GM23338 (cell line): ENCODE measurements at regions not wholly inside any gene's neighbourhood (a gene's known extent, or its start where the extent isn't known, plus 50 kb on each side); places are given as distances from the start of the nearest gene placed in this dataset.

Experiments
- ATAC-seq: fragments of 200-7000 bp; cut with Tn5 transposase; 3 replicates; pipeline ENCODE4 v1.9.1; 2020
- DNase-seq: peaks from one replicate; pipeline ENCODE4 v3.0.0-alpha.2; 2015; ENCODE audit warnings: low spot score
- H2AFZ ChIP-seq: fragments of 200-600 bp; sonication (generic); 2 replicates; pipeline ENCODE4 v1.8.0; 2016; ENCODE audit warnings: antibody characterized with exemption, mild to moderate bottlenecking, moderate library complexity
- H3F3A ChIP-seq: fragments of 200-600 bp; sonication (generic); replicated peaks from 2 replicates; pipeline ENCODE4 v1.8.0; 2017; ENCODE audit warnings: antibody characterized with exemption, mixed run types, low read depth
- H3K27ac ChIP-seq: fragments of 200-600 bp; sonication (generic); 2 replicates; pipeline ENCODE4 v1.6.1; 2016; ENCODE audit warnings: low read depth
- H3K27me3 ChIP-seq: fragments of 200-600 bp; sonication (generic); 2 replicates; pipeline ENCODE4 v1.8.0; 2016; ENCODE audit warnings: mild to moderate bottlenecking, mixed run types, moderate library complexity; ENCODE audit not compliant: insufficient read depth
- H3K36me3 ChIP-seq: fragments of 200-600 bp; sonication (generic); 2 replicates; pipeline ENCODE4 v1.8.0; 2016; ENCODE audit warnings: mild to moderate bottlenecking; ENCODE audit not compliant: insufficient read depth
- H3K4me1 ChIP-seq: fragments of 200-600 bp; sonication (generic); 2 replicates; pipeline ENCODE4 v1.8.0; 2016; ENCODE audit warnings: mild to moderate bottlenecking, moderate library complexity; ENCODE audit not compliant: insufficient read depth
- H3K4me2 ChIP-seq: fragments of 200-600 bp; sonication (generic); 2 replicates; pipeline ENCODE4 v1.7.1; 2017; ENCODE audit warnings: mixed run types
- H3K4me3 ChIP-seq: fragments of 200-600 bp; sonication (generic); 2 replicates; pipeline ENCODE4 v1.6.1; 2016; ENCODE audit warnings: mixed run types
- H3K79me2 ChIP-seq: fragments of 200-600 bp; sonication (generic); replicated peaks from 2 replicates; pipeline ENCODE4 v1.8.0; 2017; ENCODE audit warnings: mild to moderate bottlenecking; ENCODE audit not compliant: insufficient read depth
- H3K9me2 ChIP-seq: fragments of 200-600 bp; sonication (generic); 2 replicates; pipeline ENCODE4 v1.8.0; 2017; ENCODE audit not compliant: insufficient read depth
- H4K20me1 ChIP-seq: fragments of 200-600 bp; sonication (generic); replicated peaks from 2 replicates; pipeline ENCODE4 v1.8.0; 2017; ENCODE audit warnings: mild to moderate bottlenecking; ENCODE audit not compliant: insufficient read depth
- H3K27ac Mint-ChIP-seq: 2 replicates; pipeline ENCODE4 v1.8.0; 2020; ENCODE audit warnings: inconsistent platforms, mild to moderate bottlenecking, moderate library complexity, mixed read lengths
- H3K27me3 Mint-ChIP-seq: 3 replicates; pipeline ENCODE4 v1.8.0; 2022; ENCODE audit warnings: low read depth, mild to moderate bottlenecking, moderate library complexity, mixed read lengths, inconsistent platforms; ENCODE audit not compliant: insufficient read depth, poor library complexity
- H3K36me3 Mint-ChIP-seq: 3 replicates; pipeline ENCODE4 v1.8.0; 2021; ENCODE audit warnings: low read depth, mild to moderate bottlenecking, inconsistent platforms, moderate library complexity, mixed read lengths
- H3K4me1 Mint-ChIP-seq: 3 replicates; pipeline ENCODE4 v1.8.0; 2020; ENCODE audit warnings: mild to moderate bottlenecking, inconsistent platforms, mixed read lengths
- H3K4me3 Mint-ChIP-seq: 3 replicates; pipeline ENCODE4 v1.8.0; 2021; ENCODE audit warnings: moderate library complexity, mild to moderate bottlenecking, inconsistent platforms, mixed read lengths
- H3K9me3 Mint-ChIP-seq: 3 replicates; pipeline ENCODE4 v1.8.0; 2020; ENCODE audit warnings: moderate library complexity, mild to moderate bottlenecking, inconsistent platforms, mixed read lengths
- CREB1 ChIP-seq: fragments of 250-450 bp; sonication (Bioruptor Pico); IDR thresholded peaks from 2 replicates; pipeline ENCODE4 v1.5.0; 2020; ENCODE audit warnings: low read depth, mild to moderate bottlenecking, moderate library complexity
- EZH2phosphoT487 ChIP-seq: fragments of 200-600 bp; sonication (generic); IDR thresholded peaks from one replicate; pipeline ENCODE4 v1.8.1; 2018; ENCODE audit warnings: antibody characterized with exemption; ENCODE audit not compliant: unreplicated experiment
- NANOG ChIP-seq: IDR thresholded peaks from 2 replicates; pipeline ENCODE4 v1.6.1; 2016; ENCODE audit warnings: antibody characterized with exemption, borderline replicate concordance
- POLR2AphosphoS5 ChIP-seq: IDR thresholded peaks from 2 replicates; pipeline ENCODE4 v1.6.1; 2016; ENCODE audit warnings: antibody characterized with exemption, low read depth
- ZNF331 ChIP-seq: fragments of 250-450 bp; sonication (Bioruptor Pico); IDR thresholded peaks from 2 replicates; pipeline ENCODE4 v1.5.0; 2020; ENCODE audit warnings: low read depth, mild to moderate bottlenecking, moderate library complexity
- TF ChIP-seq, protein P1 (sequence below), 2 experiments: fragments of 200-600 bp in 1 of 2; sonication (generic) in 1 of 2; conservative IDR thresholded peaks; 2 replicates each; pipeline versions ENCODE4 v1.5.1 to v1.6.1; 2016 to 2017; ENCODE audit warnings: antibody characterized with exemption in 2 of 2, low read depth in 2 of 2, mild to moderate bottlenecking in 2 of 2, moderate library complexity in 1 of 2

DNA sequence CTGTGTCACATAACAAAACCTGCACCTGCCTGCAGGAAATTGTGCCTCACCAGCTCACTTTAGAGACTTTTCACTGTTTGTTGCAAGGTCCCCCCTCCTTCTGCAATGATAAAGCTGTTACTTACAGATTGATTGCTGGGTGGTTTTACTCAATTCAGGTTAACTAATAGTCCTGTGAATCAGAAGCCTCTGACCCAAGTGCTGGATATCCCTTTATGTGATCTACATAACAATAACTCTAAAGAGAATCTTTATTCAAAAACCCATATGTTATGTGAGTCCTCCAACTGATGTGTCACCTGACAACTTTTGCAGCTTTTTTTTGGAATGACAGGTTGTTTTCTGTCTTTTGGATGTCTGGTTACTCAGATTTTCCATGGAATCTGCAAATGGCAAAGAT lies 2323.6 kb upstream of the TENM3 start (continued):
- TF ChIP-seq, protein P1, sequence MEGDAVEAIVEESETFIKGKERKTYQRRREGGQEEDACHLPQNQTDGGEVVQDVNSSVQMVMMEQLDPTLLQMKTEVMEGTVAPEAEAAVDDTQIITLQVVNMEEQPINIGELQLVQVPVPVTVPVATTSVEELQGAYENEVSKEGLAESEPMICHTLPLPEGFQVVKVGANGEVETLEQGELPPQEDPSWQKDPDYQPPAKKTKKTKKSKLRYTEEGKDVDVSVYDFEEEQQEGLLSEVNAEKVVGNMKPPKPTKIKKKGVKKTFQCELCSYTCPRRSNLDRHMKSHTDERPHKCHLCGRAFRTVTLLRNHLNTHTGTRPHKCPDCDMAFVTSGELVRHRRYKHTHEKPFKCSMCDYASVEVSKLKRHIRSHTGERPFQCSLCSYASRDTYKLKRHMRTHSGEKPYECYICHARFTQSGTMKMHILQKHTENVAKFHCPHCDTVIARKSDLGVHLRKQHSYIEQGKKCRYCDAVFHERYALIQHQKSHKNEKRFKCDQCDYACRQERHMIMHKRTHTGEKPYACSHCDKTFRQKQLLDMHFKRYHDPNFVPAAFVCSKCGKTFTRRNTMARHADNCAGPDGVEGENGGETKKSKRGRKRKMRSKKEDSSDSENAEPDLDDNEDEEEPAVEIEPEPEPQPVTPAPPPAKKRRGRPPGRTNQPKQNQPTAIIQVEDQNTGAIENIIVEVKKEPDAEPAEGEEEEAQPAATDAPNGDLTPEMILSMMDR (conservative IDR thresholded peaks at IDR 0.05; ENCODE audit: low read depth in 2 of 2): no peak
- TF ChIP-seq CREB1 (CRISPR knock-in tag) (no peak), POLR2AphosphoS5 (no peak), ZNF331 (no peak), NANOG (no peak)

DNA sequence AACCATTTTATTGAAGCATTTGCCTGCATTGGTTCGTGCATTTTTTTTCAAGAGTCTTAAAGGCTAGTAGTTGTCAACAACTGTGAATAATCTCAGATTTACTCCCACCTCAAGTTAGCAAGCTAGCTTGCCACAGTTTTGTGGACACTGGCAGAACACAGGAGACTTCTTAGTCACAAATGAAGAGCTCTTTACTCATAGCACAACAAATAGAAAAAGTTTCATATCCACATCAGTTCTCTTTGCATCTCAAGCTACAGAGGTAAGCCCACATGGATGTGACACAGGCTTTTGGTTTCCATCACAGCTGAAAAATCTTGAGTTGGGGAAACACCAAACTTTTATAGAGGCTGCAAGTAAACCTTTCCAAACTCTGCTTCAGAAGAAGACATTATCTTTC lies 2315.7 kb upstream of the TENM3 start:
- no peaks in the 10 kb centered on the region for H3K4me1 Mint-ChIP-seq
- Histone ChIP-seq H2AFZ (no peak overlapping the region), H4K20me1 (no peaks in the 10 kb centered on the region), H3K4me3 (no peak overlapping the region), H3K4me1 (no peaks in the 10 kb centered on the region), H3K36me3 (no peaks in the 10 kb centered on the region), H3K27ac (no peak overlapping the region), H3K4me2 (no peak overlapping the region), H3K9me2 (peaks cover 5% of the 10 kb centered on the region; the same call in 1 of the 2 replicates), H3F3A (no peaks in the 10 kb centered on the region), H3K27me3 (no peaks in the 10 kb centered on the region), H3K79me2 (no peaks in the 10 kb centered on the region)
- TF ChIP-seq EZH2phosphoT487: no peak
- H3K27me3 Mint-ChIP-seq: no peaks in the 10 kb centered on the region
- no peaks in the 10 kb centered on the region; the same call in 2 of the 3 replicates for H3K36me3 Mint-ChIP-seq
- H3K27ac Mint-ChIP-seq: no peak overlapping the region
- ATAC-seq (no peak), DNase-seq (no peak)
- H3K4me3 Mint-ChIP-seq: no peak overlapping the region
- no peaks in the 10 kb centered on the region for H3K9me3 Mint-ChIP-seq

DNA sequence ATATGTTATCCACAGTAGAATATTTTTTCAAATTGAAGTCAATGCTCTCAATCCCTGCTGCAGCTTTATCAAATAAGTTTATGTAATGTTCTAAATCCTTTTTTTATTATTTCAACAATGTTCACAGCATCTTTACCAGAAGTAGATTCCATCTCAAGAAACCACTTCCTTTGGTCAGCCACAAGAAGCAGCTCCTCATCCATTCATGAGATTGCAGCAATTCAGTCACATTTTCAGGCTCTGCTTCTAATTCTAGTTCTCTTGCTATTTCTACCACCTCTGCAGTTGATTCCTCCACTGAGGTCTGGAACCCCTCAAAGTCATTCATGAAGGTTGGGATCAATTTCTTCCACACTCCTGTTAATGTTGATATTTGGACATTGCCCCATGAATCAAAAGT lies 2301.3 kb upstream of the TENM3 start:
- Mint-ChIP-seq H3K9me3 (peaks cover 72% of the 10 kb centered on the region), H3K4me3 (no peak overlapping the region), H3K4me1 (no peaks in the 10 kb centered on the region), H3K36me3 (peaks cover 32% of the 10 kb centered on the region), H3K27me3 (peaks cover 3% of the 10 kb centered on the region), H3K27ac (no peak overlapping the region)
- Histone ChIP-seq H3K4me3 (no peak overlapping the region), H4K20me1 (no peaks in the 10 kb centered on the region), H3K36me3 (no peaks in the 10 kb centered on the region), H3K4me2 (no peak overlapping the region), H2AFZ (no peak overlapping the region), H3K4me1 (no peaks in the 10 kb centered on the region), H3K79me2 (no peaks in the 10 kb centered on the region), H3K9me2 (no peaks in the 10 kb centered on the region), H3F3A (no peaks in the 10 kb centered on the region), H3K27ac (no peak overlapping the region), H3K27me3 (no peaks in the 10 kb centered on the region)
- no peak for DNase-seq
- no peak for ATAC-seq
- no peak for TF ChIP-seq POLR2AphosphoS5

DNA sequence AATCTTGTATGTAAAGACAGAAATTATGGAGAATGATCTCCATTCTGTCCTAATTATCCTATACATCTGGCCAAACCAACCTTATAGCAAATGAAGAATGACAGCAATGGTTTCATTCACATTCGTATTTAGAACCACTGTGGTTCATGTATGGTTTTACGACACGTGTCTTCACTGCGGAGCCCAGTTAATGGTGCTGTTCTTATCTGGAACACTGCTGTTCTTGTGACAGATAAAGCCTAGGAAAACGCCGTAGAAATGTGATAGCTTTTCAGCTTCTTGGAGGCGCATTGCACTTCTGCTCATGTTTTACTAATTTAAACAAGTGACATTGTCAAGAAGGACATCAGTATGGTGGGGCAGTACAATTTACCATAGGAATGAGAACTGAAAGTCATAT lies 2266.4 kb upstream of the TENM3 start:
- Histone ChIP-seq H3K4me1 (no peaks in the 10 kb centered on the region), H3F3A (no peaks in the 10 kb centered on the region), H3K27me3 (no peaks in the 10 kb centered on the region), H3K4me3 (no peak overlapping the region), H4K20me1 (no peaks in the 10 kb centered on the region), H3K36me3 (no peaks in the 10 kb centered on the region), H3K4me2 (no peak overlapping the region), H3K79me2 (no peaks in the 10 kb centered on the region), H3K27ac (no peak overlapping the region), H2AFZ (no peak overlapping the region), H3K9me2 (peaks cover 3% of the 10 kb centered on the region; the same call in 1 of the 2 replicates)
- Mint-ChIP-seq H3K27me3 (no peaks in the 10 kb centered on the region), H3K27ac (no peak overlapping the region), H3K4me1 (no peaks in the 10 kb centered on the region), H3K4me3 (no peak overlapping the region), H3K36me3 (no peaks in the 10 kb centered on the region; the same call in 2 of the 3 replicates), H3K9me3 (no peaks in the 10 kb centered on the region)
- ATAC-seq (no peak), DNase-seq (no peak)
- TF ChIP-seq, protein P1 (conservative IDR thresholded peaks at IDR 0.05; ENCODE audit: low read depth in 2 of 2): no peak
- TF ChIP-seq EZH2phosphoT487 (no peak), ZNF331 (no peak)
